22Rv1 (cell line): ENCODE measurements at regions not wholly inside any gene's neighbourhood (a gene's known extent, or its start where the extent isn't known, plus 50 kb on each side); places are given as distances from the start of the nearest gene placed in this dataset.
A peak's percentile ranks its signal among the peaks of the same experiment; 100 is the strongest.

Experiments used
- H3K27ac ChIP-seq: fragments of 450-650 bp; 2 replicates; pipeline ENCODE4 v1.5.1; 2017
- CTCF ChIP-seq: fragments of 450-650 bp; IDR thresholded peaks from 2 replicates; pipeline ENCODE4 v1.5.1; 2017; ENCODE audit warnings: mild to moderate bottlenecking
- ZFX ChIP-seq: fragments of 450-650 bp; IDR thresholded peaks from 2 replicates; pipeline ENCODE4 v1.6.1; 2017; ENCODE audit warnings: antibody characterized with exemption, borderline replicate concordance

DNA sequence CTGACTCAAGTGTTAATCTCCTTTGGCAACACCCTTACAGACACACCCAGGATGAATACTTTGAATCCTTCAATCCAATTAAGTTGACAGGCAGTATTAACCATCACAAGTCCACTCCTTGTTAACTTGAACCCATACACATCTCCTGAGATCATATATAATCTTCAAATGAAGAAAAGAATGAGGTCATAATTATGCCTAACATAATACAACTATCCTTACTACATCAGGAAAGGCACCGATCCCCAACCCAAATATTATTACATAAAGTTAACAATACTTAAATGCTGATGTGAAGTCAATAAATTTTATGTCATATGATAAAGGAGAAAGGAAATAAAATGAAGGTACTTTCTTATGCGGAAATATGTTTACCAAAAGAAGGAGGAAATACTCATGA, 649.9 kb downstream of the KCNJ2 start:
- H3K27ac ChIP-seq: no peak overlapping the region
- no peak for TF ChIP-seq ZFX
- TF ChIP-seq CTCF: no peak

DNA sequence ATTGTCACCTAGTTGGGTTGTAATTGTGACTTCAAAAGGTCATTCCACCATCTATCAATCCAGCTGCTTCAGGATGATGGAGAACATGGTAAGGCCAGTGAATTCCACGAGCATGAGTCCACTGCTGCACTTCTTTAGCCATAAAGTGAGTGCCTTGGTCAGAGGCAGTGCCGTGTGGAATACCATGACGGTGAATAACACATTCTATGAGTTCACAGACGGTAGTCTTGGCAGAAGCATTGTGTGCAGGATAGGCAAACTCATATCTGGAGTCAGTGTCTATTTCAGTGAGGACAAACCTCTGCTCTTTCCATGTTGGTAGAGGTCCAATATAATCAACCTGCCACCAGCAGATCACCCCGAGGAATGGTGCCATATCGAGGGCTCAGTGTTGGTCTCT, 650.9 kb downstream of the KCNJ2 start:
- H3K27ac ChIP-seq: no peak overlapping the region
- TF ChIP-seq ZFX (no peak), CTCF (no peak)

- H3K27ac ChIP-seq: no peak overlapping the region
- TF ChIP-seq ZFX (no peak), CTCF (no peak)
These were observed 656.2 kb downstream of the KCNJ2 start for GRCh38 chr17:70825321-70826125.

- TF ChIP-seq CTCF: no peak
- TF ChIP-seq ZFX: no peak
- no peak overlapping the region for H3K27ac ChIP-seq
These were observed 660.5 kb downstream of the KCNJ2 start for GRCh38 chr17:70829876-70830275.

DNA sequence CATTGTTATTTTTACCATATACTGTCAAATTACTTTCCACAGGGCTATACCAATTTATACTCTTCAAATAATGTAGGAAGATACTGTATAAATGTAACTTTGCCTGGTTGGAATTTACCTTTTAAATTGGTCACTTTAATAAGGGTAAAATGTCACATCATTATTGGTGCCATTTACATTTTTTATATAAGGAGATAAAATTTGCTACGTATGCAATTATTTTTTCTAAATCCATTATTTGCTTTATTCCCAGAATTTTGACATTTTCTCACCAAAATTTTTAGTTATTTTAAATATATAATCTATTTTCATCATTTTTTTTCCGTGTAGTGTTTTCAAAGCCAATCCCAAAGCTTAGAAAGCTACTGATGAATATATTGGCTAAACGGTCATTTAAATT, 664.7 kb downstream of the KCNJ2 start:
- TF ChIP-seq CTCF: no peak
- TF ChIP-seq ZFX: no peak
- H3K27ac ChIP-seq: no peak overlapping the region

- no peak overlapping the region for H3K27ac ChIP-seq
- TF ChIP-seq ZFX: no peak
- no peak for TF ChIP-seq CTCF
These were observed 679.5 kb downstream of the KCNJ2 start for GRCh38 chr17:70848785-70849184.

GRCh38 chr17:70855401-70856054, 686.2 kb downstream of the KCNJ2 start:
- peak overlapping the region; percentile 93 for H3K27ac ChIP-seq
- TF ChIP-seq ZFX (no peak), CTCF (no peak)
